HFF-Myc (cell line): ENCODE measurements at regions not wholly inside any gene's neighbourhood (a gene's known extent, or its start where the extent isn't known, plus 50 kb on each side); places are given as distances from the start of the nearest gene placed in this dataset.

Experiments used
- DNase-seq: peaks from one replicate; pipeline ENCODE4 v3.0.0-alpha.2; 2011; ENCODE audit warnings: low read depth; ENCODE audit errors: extremely low read depth
- H3K4me3 ChIP-seq: replicated peaks from 2 replicates; pipeline ENCODE4 v1.5.1; 2011; ENCODE audit warnings: low read depth, mild to moderate bottlenecking, control low read depth, low read length
- CTCF ChIP-seq: IDR thresholded peaks from 2 replicates; pipeline ENCODE4 v1.5.1; 2012; ENCODE audit warnings: mild to moderate bottlenecking, low read depth, low read length, control low read depth; ENCODE audit errors: missing control alignments

GRCh38 chr7:13411636-13412035, 577.8 kb downstream of the ETV1 start:
- no peak for TF ChIP-seq CTCF
- no peak overlapping the region for H3K4me3 ChIP-seq
- no peak for DNase-seq

GRCh38 chr7:13414181-13414580, 575.3 kb downstream of the ETV1 start:
- no peak for TF ChIP-seq CTCF

GRCh38 chr7:13414661-13415107, 574.8 kb downstream of the ETV1 start:
- no peak for DNase-seq
- no peak for TF ChIP-seq CTCF
- no peak overlapping the region for H3K4me3 ChIP-seq

More at GRCh38 chr7:13414181-13414580, 575.3 kb downstream of the ETV1 start:
- no peak for DNase-seq
- H3K4me3 ChIP-seq, result no peak overlapping the region

GRCh38 chr7:13416071-13416470, 573.4 kb downstream of the ETV1 start:
- no peak for DNase-seq
- H3K4me3 ChIP-seq, result no peak overlapping the region
- no peak for TF ChIP-seq CTCF

GRCh38 chr7:13416544-13416943, 572.9 kb downstream of the ETV1 start:
- no peak overlapping the region for H3K4me3 ChIP-seq
- TF ChIP-seq CTCF, result no peak
- no peak for DNase-seq

GRCh38 chr7:13420726-13421125, 568.7 kb downstream of the ETV1 start:
- no peak for TF ChIP-seq CTCF
- H3K4me3 ChIP-seq, result no peak overlapping the region
- DNase-seq, result no peak

- H3K4me3 ChIP-seq, result no peak overlapping the region
- TF ChIP-seq CTCF, result no peak
- DNase-seq, result no peak
These were observed 567.7 kb downstream of the ETV1 start for GRCh38 chr7:13421776-13422175.
